ENCODE measurements at regions not wholly inside any gene's neighbourhood (a gene's known extent, or its start where the extent isn't known, plus 50 kb on each side); places are given as distances from the start of the nearest gene placed in this dataset.

- Histone ChIP-seq H3K4me1 (ENCODE audit: control insufficient read depth, insufficient read depth, low read length) (no peaks in the 10 kb centered on the region), H3K4me3 (ENCODE audit: low read depth, low read length) (no peak overlapping the region), H3K27ac (ENCODE audit: low read depth, low read length) (no peak overlapping the region), H3K36me3 (ENCODE audit: control insufficient read depth, insufficient read depth, low read length) (no peaks in the 10 kb centered on the region), H3K9me3 (ENCODE audit: control insufficient read depth, insufficient read depth, low read length) (peaks cover 72% of the 10 kb centered on the region), H3K27me3 (ENCODE audit: control insufficient read depth, insufficient read depth, low read length) (no peaks in the 10 kb centered on the region), H3K9ac (ENCODE audit: low read depth, low read length) (no peak overlapping the region)
Observed at GRCh38 chr20:56308036-56308435, 50.7 kb upstream of the FAM210B start.
